ENCODE measurements at regions not wholly inside any gene's neighbourhood (a gene's known extent, or its start where the extent isn't known, plus 50 kb on each side); places are given as distances from the start of the nearest gene placed in this dataset.

GRCh38 chr3:82505079-82505756 is 743.8 kb upstream of the GBE1 start:
- Histone ChIP-seq H3K27me3 (ENCODE audit: low read depth) (no peaks in the 10 kb centered on the region), H3K4me1 (no peaks in the 10 kb centered on the region), H3K4me3 (no peak overlapping the region), H3K27ac (no peak overlapping the region), H3K9me3 (no peaks in the 10 kb centered on the region), H3K36me3 (no peaks in the 10 kb centered on the region)
- intact Hi-C loops (cut with DNase I): no loop called here
- no peak for TF ChIP-seq CTCF (IDR thresholded peaks at IDR 0.05)
- DNase-seq (no peak), ATAC-seq (peak in 1 of 2 donors; percentile 32)

DNA sequence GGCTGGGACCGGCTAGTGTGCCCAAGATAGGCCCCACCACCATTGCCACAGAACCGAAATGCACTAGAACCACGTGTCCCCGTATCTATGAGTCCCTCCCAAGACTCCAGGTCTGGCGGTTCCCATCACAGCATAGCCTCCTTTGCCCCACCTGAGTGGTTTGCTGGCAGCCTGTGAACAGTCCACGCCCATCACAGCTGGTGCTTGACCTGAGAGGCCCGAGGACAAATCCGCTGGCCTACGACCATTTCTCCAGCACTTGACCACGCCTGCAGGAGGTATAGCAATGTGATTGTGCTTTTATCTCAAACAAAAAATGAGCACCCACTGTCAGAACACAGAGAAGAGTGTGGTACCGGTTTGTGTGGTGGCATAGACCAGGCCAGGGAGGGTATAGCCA is 736.7 kb upstream of the GBE1 start:
- Histone ChIP-seq H3K9me3 (no peaks in the 10 kb centered on the region), H3K4me1 (no peaks in the 10 kb centered on the region), H3K4me3 (no peak overlapping the region), H3K36me3 (no peaks in the 10 kb centered on the region), H3K27me3 (ENCODE audit: low read depth) (no peaks in the 10 kb centered on the region), H3K27ac (no peak overlapping the region)
- DNase-seq: no peak
- no peak for TF ChIP-seq CTCF (IDR thresholded peaks at IDR 0.05)
- peak in 1 of 2 donors; percentile 38 for ATAC-seq
- intact Hi-C loops (cut with DNase I): no loop called here

GRCh38 chr3:82496890-82497560 is 735.6 kb upstream of the GBE1 start:
- DNase-seq: no peak
- TF ChIP-seq CTCF (IDR thresholded peaks at IDR 0.05): no peak
- no peaks in the 10 kb centered on the region for H3K27me3 ChIP-seq (ENCODE audit: low read depth)
- H3K27ac ChIP-seq: no peak overlapping the region
- no peaks in the 10 kb centered on the region for H3K4me1 ChIP-seq
- no peak overlapping the region for H3K4me3 ChIP-seq
- intact Hi-C loops (cut with DNase I): no loop called here
- no peaks in the 10 kb centered on the region for H3K36me3 ChIP-seq
- ATAC-seq: no peak
- no peaks in the 10 kb centered on the region for H3K9me3 ChIP-seq

DNA sequence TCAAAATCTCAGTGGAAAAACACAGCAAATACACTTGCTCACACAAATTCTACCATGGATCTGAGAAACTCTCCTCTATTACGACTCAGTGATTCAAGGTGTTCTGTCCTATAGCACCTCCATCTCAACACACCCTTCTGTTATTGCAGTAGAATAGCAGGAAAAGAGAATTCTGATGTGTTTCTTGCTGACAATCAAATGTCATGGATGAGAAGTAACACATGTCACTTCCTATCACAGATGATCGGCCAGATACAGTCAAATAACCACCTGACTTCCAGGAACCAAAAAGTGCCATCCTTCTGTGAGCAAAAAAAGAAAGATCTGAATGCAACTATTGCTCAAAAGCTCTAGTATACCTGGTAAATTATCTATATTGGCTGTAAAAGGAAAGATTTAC is 734.2 kb upstream of the GBE1 start:
- no peak for DNase-seq
- no peak overlapping the region for H3K4me3 ChIP-seq
- ATAC-seq: no peak
- no peak for TF ChIP-seq CTCF (IDR thresholded peaks at IDR 0.05)
- H3K27ac ChIP-seq: no peak overlapping the region
- no peaks in the 10 kb centered on the region for H3K4me1 ChIP-seq
- intact Hi-C loops (cut with DNase I): no loop called here
- H3K27me3 ChIP-seq (ENCODE audit: low read depth): no peaks in the 10 kb centered on the region
- H3K9me3 ChIP-seq: no peaks in the 10 kb centered on the region
- no peaks in the 10 kb centered on the region for H3K36me3 ChIP-seq

GRCh38 chr3:82494977-82495489 is 733.6 kb upstream of the GBE1 start:
- no peaks in the 10 kb centered on the region for H3K36me3 ChIP-seq
- no peaks in the 10 kb centered on the region for H3K27me3 ChIP-seq (ENCODE audit: low read depth)
- intact Hi-C loops (cut with DNase I): no loop called here
- no peak for TF ChIP-seq CTCF (IDR thresholded peaks at IDR 0.05)
- no peaks in the 10 kb centered on the region for H3K4me1 ChIP-seq
- H3K9me3 ChIP-seq: no peaks in the 10 kb centered on the region
- no peak overlapping the region for H3K27ac ChIP-seq
- no peak overlapping the region for H3K4me3 ChIP-seq
- DNase-seq (no peak), ATAC-seq (no peak)
